UCSD-AML1 (cell line): ENCODE measurements at regions not wholly inside any gene's neighbourhood (a gene's known extent, or its start where the extent isn't known, plus 50 kb on each side); places are given as distances from the start of the nearest gene placed in this dataset.

Source experiments
- DNase-seq: peaks from one replicate; lab custom pipeline; 2025; ENCODE audit not compliant: unreplicated experiment; lab: John Stamatoyannopoulos, UW

GRCh38 chr2:128755695-128756364 lies 437.2 kb upstream of the HS6ST1 start:
- no peak for DNase-seq

DNA sequence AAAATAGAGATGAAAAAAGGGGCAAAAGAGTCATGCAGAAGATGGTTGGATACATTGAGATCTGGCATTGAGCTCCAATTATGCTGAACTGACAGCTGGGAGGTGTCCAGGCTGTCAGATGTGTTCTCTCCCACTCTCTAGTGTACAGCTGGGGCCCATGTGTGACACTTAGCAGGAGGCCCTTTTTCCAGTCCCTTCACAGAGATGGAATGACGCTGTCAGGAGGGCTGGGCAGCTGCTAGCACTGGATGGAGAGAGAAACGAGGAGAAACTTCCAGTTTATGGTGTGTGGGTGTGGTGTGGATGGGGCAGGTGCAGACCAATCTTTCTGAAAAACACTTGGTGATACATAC lies 437.7 kb upstream of the HS6ST1 start:
- DNase-seq: no peak

DNA sequence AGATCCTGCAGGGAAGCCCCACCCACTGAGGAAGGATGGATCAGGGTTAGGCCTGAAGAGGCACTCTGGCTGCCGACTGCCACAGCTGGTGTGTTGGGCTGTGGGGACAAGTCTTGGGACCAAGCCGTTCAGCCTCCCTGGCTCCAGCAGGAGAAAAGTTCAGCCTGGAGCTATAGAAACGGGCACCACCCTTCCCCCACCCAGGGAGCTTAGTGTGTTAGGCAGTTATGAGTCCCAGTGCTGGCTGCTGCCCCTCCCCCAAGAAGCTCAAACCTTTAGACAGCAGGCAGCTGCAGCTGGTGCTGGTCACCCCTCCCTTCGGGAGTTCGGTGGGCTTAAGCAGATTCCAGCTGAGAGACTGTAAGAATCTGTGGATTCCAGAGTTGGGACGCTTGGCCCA lies 447.1 kb upstream of the HS6ST1 start:
- DNase-seq: no peak

- no peak for DNase-seq
Observed at GRCh38 chr2:128768041-128768440, 449.4 kb upstream of the HS6ST1 start.

DNA sequence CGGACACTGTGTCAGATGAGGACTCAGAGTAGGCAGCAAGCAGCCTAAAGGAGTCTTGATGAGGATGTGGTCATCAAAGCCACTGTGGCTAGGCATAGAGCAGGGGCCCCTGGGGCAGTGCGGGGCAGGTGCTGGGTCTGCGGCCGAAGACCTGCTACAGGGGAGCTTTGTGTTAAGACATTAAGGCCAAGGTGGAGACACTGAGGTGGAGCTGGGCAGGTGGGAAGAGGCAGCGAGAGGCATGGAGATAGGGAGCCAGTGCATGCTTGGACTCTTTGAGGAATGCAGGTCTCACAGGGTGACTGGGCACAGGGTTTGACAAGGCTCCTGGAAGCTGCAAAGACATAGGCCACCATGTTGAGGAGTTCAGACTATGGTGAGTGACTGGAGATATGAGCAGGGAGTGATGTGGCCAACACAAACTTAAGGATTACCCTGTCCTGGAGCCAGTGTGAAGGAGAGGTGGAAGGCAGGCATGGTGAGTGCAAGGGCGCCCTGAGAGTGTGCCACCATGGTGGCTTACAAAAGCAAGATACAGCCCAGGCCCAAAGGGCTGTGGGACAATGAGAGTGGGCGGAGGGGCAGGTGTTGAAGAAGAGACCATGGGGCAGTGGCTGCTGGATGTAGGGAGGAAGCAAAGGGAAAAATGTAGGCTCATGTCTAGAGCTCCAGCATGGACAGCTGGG lies 450.9 kb upstream of the HS6ST1 start:
- no peak for DNase-seq

- no peak for DNase-seq
Observed at GRCh38 chr2:128770143-128771085, 451.7 kb upstream of the HS6ST1 start.

- no peak for DNase-seq
Observed at GRCh38 chr2:128771401-128771800, 452.7 kb upstream of the HS6ST1 start.

DNA sequence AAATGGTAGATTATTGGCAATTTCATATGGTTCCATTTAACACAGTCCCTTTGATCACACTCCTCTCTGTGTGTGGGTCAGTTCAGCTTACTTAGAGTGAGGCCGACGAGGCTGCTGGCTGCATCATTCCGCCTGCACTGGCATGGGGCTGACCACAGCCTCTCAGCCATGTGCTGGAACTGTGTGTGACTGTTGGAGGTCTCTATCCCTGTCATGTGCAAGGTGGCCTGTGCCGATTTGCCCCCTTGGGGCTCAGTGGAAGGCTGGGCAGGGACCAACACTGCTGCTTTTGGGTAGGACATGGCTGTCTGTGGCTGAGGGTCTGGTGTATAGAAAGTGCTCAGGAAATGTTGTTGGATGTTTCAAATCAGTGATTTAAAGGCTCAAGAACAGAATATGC lies 454.0 kb upstream of the HS6ST1 start:
- no peak for DNase-seq

GRCh38 chr2:128773641-128774319 lies 455.1 kb upstream of the HS6ST1 start:
- no peak for DNase-seq

GRCh38 chr2:128774320-128775216 lies 455.9 kb upstream of the HS6ST1 start:
- DNase-seq: no peak

DNA sequence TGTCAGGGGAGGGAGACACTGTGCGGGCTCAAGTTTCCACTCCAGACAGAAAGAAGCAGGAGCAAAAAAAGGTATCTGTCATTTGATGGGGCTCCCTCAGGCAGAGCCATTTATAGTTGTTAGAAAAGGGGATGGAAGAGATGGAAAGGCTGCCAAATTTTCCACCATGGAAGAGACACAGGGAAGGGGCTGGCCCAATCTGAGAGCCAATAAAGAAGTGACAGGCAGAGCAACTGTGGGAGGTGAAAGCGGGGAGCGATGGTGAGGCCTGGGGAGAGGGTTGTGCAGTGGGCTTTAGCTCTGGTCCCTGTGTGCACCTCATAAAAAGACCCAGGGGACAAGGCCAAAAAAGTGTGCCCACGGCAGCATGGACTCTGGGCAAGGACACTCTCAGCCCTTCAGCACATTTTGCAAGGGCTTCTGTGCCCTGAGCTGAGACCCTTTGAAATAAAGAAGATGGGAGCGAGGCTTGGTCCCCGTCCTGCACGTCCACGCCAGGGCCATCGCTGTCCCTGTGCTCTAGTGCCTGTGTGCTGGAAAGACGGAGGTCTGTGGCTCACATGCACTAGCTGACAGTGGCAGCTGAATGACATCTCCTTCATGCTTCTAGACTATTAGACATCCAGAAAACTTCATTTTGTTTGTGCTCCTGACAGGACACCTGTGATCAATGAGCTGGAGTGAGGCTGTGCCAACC lies 456.7 kb upstream of the HS6ST1 start:
- no peak for DNase-seq

- DNase-seq: no peak
Observed at GRCh38 chr2:128775914-128776285, 457.2 kb upstream of the HS6ST1 start.

DNA sequence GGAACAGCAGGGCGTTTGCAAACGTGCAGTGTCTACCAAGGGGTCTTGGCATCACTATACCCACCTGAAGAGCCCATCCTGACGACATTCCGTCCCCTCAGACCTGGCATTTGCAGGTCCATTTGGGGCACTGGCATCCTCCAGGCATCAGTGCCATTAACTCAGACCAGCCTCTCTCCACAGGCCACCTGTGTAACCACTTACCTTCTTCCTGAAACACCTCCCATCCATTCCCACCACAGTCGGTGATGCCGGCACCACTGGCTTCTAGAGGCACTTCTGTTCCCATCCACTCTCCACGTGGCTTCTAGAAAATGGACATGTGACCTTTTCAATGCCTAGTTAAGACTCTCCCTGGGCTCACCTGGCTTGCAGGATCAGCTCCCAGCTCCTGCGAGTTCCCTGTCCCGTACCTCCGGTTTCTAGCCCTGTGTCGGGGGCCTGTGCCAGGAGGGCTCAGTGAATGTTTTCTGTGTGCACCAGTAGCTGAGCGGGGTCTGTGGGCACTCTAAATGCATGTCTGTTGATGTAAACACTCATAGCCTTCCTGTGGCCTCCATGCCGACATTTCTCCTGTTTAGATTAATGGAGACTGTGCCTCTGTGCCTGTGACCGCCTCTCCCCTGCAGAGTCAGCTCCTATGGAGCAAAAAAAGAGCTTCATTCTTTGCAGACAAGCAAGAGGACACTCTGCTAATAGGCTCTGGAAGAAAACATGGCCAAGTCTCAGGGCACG lies 458.0 kb upstream of the HS6ST1 start:
- DNase-seq: no peak

- no peak for DNase-seq
Observed at GRCh38 chr2:128777196-128778035, 458.7 kb upstream of the HS6ST1 start.

DNA sequence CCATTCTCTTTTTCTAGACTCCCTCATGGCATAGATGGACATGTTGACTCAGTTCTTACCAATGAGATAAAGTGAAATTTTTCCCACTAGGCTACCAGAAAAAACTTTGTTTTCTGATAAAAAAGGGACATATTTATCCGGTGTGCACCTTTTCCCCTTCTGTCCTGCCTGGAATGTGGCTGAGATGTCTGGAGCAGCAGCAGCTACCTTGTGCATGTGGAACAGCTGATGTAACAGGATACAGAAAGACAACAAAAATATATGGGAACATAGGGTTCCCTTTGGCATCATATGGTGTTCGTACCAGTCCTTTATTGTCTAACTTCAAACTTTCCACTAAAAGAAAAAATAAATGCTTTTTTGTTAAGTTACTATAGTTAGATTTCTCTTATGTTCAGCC lies 460.2 kb upstream of the HS6ST1 start:
- DNase-seq: no peak

DNA sequence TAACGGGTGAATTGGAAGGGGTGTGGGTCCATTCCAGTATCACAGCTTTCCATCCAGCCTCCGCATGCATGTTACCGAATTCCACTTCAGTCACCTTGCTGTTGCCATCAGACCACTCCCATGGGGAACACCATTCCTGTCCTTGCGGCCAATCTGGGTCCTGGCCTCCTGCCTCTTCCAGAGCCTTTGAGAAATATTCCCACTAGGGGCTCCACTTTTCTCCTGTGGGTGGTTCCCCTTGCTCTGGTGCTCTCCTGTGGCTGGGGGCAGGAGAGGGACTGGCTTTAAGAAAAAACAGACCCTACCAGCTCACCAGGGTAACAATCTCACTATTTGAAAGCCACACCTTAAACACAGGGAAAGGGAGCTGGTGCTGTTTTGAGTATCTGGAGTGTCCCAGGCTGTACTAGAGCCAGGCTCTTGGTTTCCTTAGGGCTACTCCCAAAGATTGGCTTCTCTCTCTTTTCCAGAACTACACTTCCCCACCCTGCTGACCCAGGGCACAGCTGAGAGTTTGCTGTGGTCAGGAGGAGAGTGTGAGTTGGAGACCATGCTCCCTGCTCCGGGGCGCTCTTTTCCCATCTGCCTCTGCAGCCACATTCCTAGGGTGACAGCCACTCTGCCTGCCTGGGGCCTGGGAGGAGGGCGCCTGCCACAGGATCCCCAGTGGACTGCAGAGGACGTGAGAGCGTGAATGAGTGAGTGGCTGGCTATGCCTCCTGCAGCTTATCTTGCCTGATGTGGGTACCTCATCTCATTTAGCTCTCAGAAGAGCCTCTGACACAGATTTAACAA lies 460.8 kb upstream of the HS6ST1 start:
- no peak for DNase-seq

DNA sequence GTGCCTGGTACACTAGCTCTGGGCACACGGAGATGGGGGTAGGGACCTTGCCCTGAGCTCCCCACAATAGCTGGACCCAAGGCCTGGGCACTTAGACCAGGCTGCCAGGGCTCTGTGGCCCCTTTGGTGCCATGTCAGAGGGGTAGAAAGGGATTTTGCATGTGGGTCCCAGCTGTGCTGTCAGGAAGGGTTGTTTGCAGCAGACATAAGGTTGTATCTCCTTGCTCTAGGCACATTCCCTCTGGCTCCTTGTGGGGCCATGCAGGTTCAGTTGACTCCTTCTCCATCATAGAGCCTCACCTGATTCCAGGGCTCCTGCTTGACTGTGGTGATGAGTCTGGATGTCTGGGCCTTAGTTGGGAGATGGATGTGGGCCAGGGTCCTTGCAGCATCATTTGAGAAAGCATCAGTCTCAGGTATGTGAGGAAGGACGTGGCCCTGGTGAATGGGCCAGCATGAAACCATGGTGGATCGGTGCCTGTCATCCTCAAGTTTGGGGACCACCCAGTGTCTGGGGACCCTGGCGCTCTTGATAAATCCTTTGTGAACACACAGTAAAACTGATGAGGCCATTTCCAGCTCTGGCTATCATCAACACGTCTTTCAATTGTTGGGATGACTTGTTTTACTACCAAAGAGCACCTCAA lies 461.9 kb upstream of the HS6ST1 start:
- DNase-seq: no peak
